NCI-H128 (cell line): ENCODE measurements at regions not wholly inside any gene's neighbourhood (a gene's known extent, or its start where the extent isn't known, plus 50 kb on each side); places are given as distances from the start of the nearest gene placed in this dataset.
"Not testable (repeated sequence)": the region's sequence is repeated elsewhere in the genome, so short reads cannot be mapped to it uniquely, and the experiment has no call there.

Experiments used
- DNase-seq: peaks from one replicate; lab custom pipeline; 2025; ENCODE audit not compliant: unreplicated experiment; lab: John Stamatoyannopoulos, UW

- DNase-seq: no peak
Measured at GRCh38 chr20:11976966-11977365, 59.3 kb downstream of the BTBD3 start.

GRCh38 chr20:11978496-11978895 lies 60.8 kb downstream of the BTBD3 start:
- no peak for DNase-seq

- DNase-seq: no peak
Measured at GRCh38 chr20:11979306-11979990, 61.8 kb downstream of the BTBD3 start.

- no peak for DNase-seq
Measured at GRCh38 chr20:11980263-11980662, 62.6 kb downstream of the BTBD3 start.

- no peak for DNase-seq
Measured at GRCh38 chr20:11981366-11981947, 63.8 kb downstream of the BTBD3 start.

- no peak for DNase-seq
Measured at GRCh38 chr20:11982289-11982954, 64.7 kb downstream of the BTBD3 start.

- DNase-seq: no peak
Measured at GRCh38 chr20:11982955-11983470, 65.3 kb downstream of the BTBD3 start.

- no peak for DNase-seq
Measured at GRCh38 chr20:11986954-11987353, 69.3 kb downstream of the BTBD3 start.

GRCh38 chr20:11987526-11987925 lies 69.8 kb downstream of the BTBD3 start:
- DNase-seq: no peak

GRCh38 chr20:11989018-11989771 lies 71.5 kb downstream of the BTBD3 start:
- no peak for DNase-seq

GRCh38 chr20:11992426-11992825 lies 74.7 kb downstream of the BTBD3 start:
- DNase-seq: no peak

- DNase-seq: no peak
Measured at GRCh38 chr20:11993886-11994461, 76.3 kb downstream of the BTBD3 start.

- DNase-seq: no peak
Measured at GRCh38 chr20:11995805-11996567, 78.3 kb downstream of the BTBD3 start.

GRCh38 chr20:12004776-12005175 lies 87.1 kb downstream of the BTBD3 start:
- not testable (repeated sequence) for DNase-seq

- DNase-seq: no peak
Measured at GRCh38 chr20:12012241-12013222, 94.8 kb downstream of the BTBD3 start.

- DNase-seq: no peak
Measured at GRCh38 chr20:12014276-12014675, 96.6 kb downstream of the BTBD3 start.

GRCh38 chr20:12014736-12015135 lies 97.0 kb downstream of the BTBD3 start:
- no peak for DNase-seq

GRCh38 chr20:12016291-12016690 lies 98.6 kb downstream of the BTBD3 start:
- no peak for DNase-seq

- DNase-seq: no peak
Measured at GRCh38 chr20:12019715-12020114, 102.0 kb downstream of the BTBD3 start.
